HG03045 (cell line): ENCODE measurements at regions not wholly inside any gene's neighbourhood (a gene's known extent, or its start where the extent isn't known, plus 50 kb on each side); places are given as distances from the start of the nearest gene placed in this dataset.

ENCODE experiments used
- ATAC-seq: cut with Tn5 transposase; IDR thresholded peaks from one replicate; pipeline ENCODE4 v1.9.1; 2021; ENCODE audit warnings: mild to moderate bottlenecking, moderate library complexity; ENCODE audit not compliant: unreplicated experiment

DNA sequence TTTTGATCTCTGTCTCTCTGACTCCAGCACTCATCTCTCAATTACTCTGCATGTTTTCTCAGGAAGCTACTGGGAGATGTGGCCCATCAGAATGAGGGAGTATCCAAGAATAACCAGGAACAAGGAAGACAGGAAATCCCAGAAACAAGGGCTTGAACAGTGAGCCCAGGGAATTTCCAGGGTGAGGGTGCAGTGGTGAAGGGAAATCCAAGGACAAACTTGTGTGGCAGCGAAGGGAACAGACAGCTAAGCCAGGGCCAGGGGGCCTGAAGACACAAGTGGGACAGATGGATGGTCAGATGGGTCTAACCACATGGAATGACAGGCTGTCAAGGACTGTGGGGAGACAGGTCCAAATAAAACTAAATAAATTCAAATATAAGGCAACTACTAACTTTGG lies 121.8 kb upstream of the ERRFI1 start:
- ATAC-seq = no peak

DNA sequence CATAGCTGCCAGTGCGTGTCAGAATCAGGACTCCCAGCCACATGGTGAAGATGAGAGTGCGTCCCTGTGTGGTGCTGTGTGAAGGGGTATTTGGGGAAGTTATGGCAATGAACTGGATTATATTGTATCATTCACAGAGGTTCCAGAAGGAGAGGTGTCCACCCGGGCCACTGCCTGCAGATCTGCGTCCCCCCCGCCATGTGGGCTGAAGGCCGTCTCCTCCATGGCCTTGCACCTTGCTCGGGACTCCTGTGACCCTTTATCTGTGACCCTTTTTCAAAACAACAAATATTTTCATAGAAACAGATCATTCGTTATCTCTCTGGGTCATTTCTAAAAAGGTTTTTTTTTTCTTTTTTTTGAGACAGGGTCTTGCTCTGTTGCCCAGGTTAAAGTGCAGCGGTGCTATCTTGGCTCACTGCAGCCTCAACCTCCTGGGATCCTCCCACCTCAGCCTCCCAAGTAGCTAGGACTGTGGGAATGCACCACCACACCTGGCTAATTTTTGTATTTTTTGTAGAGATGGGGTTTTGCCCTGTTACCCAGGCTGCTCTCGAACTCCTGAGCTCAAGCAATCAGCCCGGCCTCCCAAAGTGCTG lies 120.2 kb upstream of the ERRFI1 start:
- ATAC-seq = no peak

DNA sequence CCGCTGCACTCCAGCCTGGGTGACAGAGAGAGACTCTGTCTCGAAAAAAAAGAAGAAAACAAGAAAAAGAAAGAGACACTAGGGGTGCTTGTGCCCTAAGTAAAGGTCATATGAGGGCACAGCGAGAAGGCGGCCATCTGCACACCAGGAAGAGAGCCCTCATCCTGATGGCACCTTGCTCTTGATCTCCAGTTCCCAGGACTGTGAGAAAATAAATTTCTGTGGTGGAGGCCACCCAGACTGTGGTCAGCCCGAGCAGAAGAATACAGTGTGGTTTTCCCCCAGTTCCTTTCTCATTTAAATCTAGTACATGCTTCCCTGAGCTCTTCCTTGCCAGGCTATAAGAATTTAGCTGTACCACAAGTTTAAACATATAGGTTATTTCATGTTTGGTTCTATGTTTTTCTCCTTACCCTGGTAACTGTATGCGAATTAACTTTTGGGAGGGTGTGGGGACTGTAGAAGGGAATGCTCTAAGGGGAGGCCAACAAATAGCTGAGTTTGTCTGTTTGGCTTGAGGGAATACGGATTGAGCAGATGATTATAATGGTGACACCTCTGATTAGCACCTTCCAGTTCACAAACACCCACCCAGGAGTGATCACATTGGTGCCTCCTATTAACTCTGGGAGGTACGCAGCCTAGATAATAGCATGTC lies 119.6 kb upstream of the ERRFI1 start:
- no peak for ATAC-seq

DNA sequence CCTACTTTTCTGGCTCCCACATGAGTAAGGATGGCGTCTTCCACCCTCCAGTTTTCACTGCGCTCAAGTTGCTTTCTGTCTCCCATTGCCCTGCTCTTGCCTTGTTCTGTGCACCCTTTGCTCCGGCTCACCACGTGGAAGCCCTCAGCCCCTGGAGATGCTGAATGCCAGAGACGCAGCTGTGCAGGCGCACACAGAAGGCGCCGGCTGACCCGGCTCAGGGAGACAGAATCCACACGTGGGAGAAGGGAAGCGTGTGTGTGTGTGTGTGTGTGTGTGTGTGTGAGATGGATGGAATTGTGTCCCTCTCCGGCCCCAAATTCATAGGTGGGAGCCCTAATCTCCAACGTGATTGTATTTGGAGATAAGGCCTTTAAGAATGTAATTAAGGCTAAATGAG lies 118.2 kb upstream of the ERRFI1 start:
- no peak for ATAC-seq

DNA sequence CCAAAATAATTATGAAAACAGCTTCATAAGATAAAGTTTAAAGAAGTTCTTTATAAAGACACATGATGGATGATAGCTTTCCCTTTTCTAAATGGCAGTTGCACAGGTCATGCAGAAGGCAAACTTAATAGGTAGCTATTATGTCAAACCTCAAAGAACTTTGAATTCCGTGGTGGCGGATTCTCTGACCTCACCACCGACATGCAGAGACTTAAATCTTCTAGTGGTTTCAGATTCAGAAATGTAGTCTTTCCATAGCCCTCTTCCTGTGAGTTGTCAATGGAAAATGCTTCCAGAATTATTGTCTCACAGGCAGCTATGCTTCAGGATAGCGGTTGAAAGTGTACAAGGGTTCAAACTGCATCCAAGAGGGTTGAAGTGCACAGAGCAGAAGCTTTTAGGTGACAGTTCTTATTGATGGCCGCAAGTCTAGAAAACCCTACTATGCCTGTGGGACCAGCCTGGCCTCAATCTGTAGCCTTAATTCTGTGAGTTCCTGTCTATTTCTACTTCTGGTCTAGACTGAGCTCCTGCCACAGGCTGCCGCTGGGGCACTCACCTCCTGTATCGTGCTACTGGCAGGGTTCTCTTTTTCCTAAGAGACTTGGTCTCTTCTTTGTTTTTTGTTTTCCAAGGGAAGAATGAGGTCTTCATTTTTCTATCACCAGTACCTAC lies 117.0 kb upstream of the ERRFI1 start:
- no peak for ATAC-seq

DNA sequence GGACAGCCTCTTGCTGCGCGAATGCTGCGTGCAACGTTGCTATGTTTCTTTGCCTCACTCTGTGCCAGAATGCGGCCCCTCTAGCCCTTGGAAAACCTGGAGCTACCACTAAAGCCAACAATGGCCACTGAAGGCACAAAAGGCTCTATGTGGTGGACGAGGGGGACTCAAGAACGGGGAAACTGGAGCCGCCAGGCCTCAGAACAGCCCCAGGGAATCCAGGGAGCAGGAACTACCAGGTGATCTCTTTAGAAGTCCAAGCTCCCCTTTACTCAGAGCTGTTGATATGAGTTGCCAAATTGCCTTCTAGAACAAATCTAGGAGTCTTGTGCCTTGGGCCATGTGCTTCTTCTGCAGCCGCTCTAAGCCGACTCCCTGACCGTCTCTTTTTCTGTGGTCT lies 113.8 kb upstream of the ERRFI1 start:
- no peak for ATAC-seq

DNA sequence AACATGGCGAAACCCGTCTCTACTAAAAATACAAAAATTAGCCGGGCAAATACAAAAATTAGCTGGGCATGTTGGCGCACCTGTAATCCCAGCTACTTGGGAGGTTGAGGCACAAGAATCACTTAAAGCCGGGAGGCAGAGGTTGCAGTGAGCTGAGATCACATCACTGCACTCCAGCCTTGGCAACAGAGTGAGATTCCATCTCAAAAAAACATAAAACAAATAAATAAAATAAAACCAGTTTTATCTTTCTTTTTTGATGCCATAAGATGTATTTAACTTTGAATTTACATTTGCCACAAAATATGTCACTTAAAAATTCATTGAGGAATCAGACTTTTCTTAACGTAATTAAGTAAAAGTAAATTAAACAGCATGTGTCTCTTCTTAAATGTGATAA lies 113.3 kb upstream of the ERRFI1 start:
- no peak for ATAC-seq

DNA sequence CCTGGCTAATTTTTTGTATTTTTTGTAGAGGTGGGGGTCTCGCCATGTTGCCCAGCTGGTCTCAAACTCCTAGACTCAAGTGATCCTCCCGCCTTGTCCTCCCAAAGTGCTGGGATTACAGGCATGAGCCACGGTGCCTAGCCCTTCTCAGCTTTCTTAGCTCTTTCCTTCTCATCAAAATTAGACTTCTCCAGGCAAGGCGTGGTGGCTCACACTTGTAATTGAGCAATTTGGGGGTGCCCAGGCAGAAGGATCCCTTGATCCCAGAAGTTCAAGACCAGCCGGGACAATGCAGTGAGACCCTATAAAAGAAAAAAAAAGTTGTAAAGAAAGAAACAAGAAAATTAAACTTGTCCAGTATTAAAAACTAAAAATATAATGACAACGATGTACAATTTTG lies 112.6 kb upstream of the ERRFI1 start:
- no peak for ATAC-seq

DNA sequence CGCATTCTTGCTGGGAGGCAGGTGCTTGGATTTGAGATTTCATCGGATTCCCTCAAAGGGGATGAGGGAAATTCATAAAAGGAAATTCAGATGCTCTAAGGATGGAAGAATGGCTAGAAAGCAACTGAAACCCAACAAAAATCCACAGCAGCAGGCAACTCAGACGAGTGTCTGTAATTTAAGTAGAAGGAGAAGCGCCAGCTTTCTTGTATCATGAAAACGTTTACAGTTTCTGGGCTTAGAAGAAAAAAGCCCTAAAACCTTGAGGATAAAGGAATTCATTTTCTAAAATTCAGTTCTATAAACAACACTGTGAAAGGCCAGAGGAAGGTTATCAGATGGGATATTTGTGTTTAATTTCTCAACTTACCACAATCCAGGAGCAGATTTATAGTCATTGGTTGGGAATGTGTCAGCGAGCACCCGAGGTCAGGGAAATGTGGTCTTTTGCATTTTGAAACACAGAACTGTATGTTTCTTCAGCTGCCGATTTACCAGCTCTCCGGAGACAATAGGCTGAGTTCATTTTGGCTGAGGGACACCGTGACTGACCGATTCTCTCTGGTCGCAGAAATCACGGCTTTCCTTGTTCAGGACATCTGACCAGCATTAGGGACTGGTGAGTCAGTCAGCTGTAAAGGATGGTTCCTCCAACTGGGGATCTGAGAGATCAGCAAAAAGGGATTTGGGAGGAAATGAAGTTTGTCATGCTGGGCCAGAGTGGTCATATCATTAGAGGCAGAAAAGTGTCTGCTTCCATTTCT lies 111.6 kb upstream of the ERRFI1 start:
- ATAC-seq = no peak

DNA sequence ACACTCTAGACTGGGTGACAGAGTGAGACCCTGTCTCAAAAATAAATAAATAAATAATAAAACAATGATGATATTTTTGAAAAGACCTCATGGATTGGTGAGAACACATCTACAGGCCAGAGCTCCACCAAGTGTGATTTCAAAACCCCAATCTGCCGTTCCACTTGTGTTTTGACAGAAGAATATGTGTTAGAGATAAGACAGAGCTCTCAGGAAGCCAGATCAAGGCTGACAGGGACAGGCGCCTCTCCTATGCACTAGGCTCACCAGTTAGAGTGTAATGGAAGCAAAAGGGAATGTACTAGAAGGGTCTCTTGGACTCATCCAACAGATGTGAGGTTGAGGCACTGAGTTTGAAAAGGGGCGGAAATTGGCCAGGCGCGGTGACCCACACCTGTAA lies 110.7 kb upstream of the ERRFI1 start:
- ATAC-seq = no peak

DNA sequence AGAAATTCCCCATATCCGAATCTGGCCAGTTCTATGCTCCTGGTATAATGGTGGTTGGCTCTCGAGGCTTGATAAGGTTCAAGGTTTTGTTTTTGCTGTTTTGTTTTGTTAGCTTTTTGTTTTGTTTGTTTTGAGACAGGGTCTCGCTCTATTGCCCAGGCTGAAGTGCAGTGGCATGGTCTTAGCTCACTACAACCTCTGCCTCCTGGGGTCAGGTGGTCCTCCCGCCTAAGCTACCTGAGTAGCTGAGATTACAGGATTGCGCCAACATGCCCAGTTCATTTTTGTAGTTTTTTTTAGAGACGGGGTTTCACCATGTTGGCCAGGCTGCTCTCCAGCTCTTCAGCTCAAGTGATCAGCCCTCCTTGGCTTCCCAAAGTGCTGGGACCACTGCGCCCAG lies 109.1 kb upstream of the ERRFI1 start:
- no peak for ATAC-seq

DNA sequence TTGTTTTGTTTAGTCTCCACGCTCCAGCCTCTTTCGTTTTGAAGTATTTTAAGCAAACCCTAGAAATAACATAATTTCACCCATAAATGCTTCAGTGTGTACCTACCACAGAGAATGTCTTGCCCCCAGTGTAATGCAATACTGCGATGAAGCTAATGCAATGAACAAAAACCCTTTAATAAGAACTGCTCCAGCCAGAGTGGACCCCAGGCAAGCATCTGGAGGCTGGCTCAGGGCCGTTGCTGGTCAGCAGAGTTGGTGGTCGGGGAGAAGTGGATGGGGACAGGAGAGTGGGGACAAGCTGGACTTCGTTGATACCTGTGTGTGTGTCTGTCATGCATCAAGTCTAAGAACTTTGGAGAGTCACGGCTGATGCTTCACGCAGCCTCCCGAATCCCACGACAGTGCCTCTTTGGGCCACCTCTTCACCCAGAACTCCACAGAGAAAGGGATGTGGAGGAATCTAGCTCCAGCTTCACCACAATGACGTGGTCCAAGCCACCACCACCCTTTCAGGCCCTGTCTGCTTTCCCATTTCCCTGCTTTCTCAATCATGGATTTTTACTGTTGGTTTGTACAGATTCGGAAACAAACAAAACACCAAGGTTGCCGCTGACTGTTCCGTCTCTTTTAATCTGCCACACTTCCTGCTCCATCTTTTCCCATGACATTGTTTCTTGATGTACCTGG lies 108.6 kb upstream of the ERRFI1 start:
- no peak for ATAC-seq

DNA sequence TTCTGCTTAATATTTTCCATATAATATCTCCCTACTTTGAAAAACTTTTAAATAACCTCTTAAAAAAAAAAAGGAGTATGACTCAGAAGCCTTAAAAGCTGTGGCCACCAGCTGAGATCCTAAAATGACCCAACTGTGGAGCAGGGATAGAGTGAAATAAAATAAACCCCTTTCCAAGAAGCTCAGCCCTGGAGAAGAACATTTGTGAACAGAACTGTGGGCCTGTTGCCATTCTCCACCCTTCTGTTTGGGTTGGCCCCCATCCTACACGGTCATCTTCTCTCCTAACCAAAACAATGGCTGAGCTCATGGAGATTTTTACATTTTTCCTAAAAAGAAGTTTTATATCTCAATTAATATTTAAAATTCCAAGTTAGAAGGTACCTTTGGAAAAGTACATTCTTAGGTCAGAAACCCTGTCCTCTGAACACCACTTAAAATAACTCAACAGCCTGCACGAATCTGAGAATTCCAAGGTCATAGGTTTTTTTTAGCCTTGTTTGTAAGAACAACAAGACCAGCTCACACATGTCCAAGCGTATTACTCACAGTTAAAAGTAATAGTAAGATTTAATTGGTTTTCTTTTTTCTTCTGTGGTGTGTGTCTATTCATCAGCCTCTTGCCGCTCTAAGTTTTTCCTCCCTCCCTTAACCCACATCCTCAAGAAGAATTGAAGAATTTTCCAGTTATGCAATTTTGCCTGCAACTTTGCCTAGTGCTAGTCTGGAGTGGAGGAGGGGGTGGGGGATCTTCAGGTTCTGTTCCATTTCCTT lies 107.7 kb upstream of the ERRFI1 start:
- no peak for ATAC-seq

DNA sequence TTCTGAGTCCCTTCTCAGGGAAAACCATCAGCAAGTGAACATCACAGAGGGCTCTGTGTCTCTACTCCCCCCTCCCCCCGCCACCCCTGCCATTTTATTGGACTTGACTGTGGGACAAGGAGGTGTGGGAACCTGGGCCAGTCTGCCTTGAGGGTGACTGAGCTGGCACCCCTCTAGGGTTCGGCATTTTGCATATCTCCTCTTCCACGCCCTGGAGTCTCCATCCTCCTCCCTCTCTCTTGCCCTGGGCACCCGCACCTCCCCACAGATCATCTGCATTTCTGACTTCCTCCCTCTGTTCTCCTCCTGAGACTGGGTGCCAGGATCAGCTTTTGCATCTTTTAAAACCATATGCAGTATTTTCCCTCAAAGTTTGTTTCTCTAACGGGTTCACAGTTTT lies 107.1 kb upstream of the ERRFI1 start:
- ATAC-seq = no peak

DNA sequence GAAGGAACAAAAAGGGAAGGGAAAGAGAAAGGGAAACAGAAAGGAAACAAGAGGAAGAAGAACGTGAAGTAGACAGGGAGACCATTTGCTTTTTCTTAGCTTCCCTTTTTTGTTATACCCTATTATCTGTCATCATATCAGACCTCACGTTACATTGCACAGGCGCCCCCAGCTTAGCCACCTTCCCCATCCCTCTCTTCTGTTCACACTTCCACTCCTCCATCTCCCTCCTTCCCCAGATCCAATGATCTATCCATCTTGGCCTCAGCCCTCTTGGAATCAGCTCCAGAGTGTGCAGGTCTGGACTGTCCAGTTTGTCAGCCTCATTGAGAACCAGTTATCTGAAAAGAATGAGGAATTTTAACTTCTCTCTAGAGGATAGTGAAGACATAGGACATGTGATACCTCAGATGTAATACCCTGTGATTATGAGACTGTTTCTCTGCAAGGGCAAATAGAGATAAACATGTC lies 101.1 kb upstream of the ERRFI1 start:
- ATAC-seq = no peak

DNA sequence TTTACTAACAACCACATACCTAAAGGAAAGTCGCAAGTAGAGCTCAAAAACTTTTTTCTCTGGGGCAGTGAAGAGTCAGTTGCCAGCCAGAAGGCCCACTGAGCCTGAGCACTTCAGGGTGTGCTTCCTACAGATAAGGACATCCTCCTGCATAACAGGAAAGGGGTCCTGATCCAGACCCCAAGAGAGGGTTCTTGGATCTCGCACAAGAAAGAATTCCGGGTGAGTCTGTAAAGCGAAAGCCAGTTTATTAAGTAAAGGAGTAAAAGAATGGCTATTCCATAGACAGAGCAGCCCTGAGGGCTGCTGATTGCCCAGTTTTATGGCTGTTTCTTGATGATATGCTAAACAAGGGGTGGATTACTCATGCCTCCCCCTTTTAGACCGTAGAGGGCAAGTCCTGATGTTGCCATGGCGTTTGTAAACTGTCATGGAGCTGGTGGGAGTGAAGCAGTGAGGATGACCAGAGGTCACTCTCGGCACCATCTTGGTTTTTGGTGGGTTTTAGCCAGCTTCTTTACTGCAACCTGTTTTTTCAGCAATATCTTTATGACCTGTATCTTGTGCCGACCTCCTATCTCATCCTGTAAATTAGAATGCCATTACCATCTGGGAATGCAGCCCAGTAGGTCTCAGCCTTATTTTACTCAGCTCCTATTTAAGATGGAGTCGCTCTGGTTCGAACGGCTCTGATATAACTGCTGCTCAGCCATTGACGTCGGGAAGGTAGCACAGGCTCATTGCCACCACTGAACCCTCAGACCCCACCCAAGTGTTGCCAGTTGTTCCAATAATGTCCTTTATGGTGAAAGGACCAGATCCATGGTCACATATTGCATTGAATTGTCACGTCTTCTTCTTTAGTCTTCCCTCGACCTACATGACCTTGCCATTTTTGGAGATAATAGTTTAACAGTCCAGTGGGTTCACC lies 96.6 kb upstream of the ERRFI1 start:
- no peak for ATAC-seq

DNA sequence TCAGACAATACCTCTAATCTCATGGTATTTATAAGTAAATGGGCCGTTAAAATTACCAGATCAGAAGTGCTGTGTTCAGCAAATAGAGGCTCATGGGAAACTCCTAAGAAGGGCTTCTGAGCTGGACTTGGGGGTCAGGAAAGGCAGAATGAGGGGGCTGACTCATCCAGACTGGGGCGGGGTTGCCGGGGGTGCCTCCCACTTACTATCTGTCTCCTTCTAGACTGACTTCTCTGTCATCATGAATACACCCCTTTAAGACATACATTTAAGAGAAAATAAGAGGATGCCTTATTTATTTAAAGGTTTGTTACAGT lies 96.0 kb upstream of the ERRFI1 start:
- no peak for ATAC-seq

DNA sequence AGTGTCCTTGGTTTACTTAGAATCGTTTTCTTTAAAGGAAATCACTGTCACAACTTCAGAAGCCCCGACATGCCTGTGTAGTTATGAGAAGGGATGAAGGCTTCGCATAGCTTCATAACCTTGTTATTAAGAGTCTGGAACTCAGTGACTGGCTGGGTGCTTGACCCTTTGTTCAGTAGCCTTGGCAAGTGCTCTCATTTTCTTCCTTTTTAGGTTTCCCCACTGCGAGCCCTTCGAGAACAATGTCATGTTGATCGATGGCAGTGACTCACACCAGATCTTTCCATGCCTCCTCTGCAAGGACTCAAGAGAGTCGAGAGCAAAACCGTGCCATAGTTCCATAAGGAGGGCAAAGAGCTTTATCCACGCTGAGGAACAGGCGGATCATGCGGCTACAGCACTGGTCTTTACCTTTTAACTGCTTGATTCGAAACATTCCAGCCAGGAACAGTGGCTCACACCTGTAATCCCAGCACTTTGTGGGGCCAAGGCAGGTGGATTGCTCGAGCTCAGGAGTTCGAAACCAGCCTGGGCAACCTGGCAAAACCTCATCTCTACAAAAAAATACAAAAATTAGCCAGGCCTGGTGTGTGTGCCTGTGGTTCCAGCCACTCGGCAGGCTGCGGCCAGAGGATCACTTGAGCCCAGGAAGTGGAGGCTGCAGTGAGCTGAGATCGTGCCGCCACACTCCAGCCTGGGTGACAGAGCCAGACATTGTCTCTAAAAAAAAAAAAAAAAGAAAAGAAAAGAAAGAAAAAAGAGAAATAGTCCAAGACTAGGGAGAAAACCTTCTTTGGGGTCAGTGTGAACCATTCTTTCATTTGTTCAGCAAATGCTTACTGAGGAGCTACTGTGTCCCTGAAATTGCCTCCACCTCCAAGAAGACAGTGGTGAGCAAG lies 95.4 kb upstream of the ERRFI1 start:
- ATAC-seq = no peak
